H1 (cell line): ENCODE measurements at regions not wholly inside any gene's neighbourhood (a gene's known extent, or its start where the extent isn't known, plus 50 kb on each side); places are given as distances from the start of the nearest gene placed in this dataset.

Experiments
- CTCF ChIA-PET: fragments of 300-600 bp; sonication (Branson Sonifier 250); formaldehyde crosslinking; loops from one replicate; lab custom pipeline; 2021; ENCODE audit not compliant: partially characterized antibody; lab: Charles Lee
- POLR2A ChIA-PET: fragments of 300-600 bp; sonication (Branson Sonifier 250); formaldehyde crosslinking; loops from one replicate; lab custom pipeline; 2021; ENCODE audit warnings: inconsistent platforms; ENCODE audit not compliant: partially characterized antibody; lab: Charles Lee
- DNase-seq, 2 experiments: peaks; one replicate each; pipeline versions ENCODE4 v3.0.0 to v3.0.0-alpha.2; 2010 to 2022; ENCODE audit warnings: low spot score in 2 of 2, low read depth in 1 of 2, mixed read lengths in 1 of 2
- FAIRE-seq: peaks from 2 replicates; lab custom pipeline; 2011; peaks lifted over from hg19 to GRCh38; lab: Jason Lieb, UNC
- H2AFZ ChIP-seq: 2 replicates; pipeline ENCODE4 v1.8.1; 2012; ENCODE audit warnings: low read length, inconsistent platforms
- H2AK5ac ChIP-seq: 2 replicates; pipeline ENCODE4 v1.6.1; 2013; ENCODE audit warnings: low read depth, low read length
- H2BK120ac ChIP-seq: replicated peaks from 2 replicates; pipeline ENCODE3; 2013; ENCODE audit warnings: low read depth, low read length, inconsistent platforms
- H2BK12ac ChIP-seq: 2 replicates; pipeline ENCODE4 v1.6.1; 2013; ENCODE audit warnings: low read depth, low read length
- H2BK15ac ChIP-seq: 2 replicates; pipeline ENCODE4 v1.6.1; 2013; ENCODE audit warnings: low read length
- H2BK20ac ChIP-seq: 2 replicates; pipeline ENCODE4 v1.6.1; 2013; ENCODE audit warnings: low read length
- H2BK5ac ChIP-seq: 2 replicates; pipeline ENCODE4 v1.6.1; 2013; ENCODE audit warnings: low read depth, low read length
- H3K14ac ChIP-seq: 2 replicates; pipeline ENCODE4 v1.6.1; 2013; ENCODE audit warnings: inconsistent platforms; ENCODE audit not compliant: insufficient read length
- H3K18ac ChIP-seq: 2 replicates; pipeline ENCODE4 v1.6.1; 2013; ENCODE audit warnings: low read length; ENCODE audit errors: extremely low read depth
- H3K23ac ChIP-seq: 2 replicates; pipeline ENCODE4 v1.6.1; 2013; ENCODE audit warnings: inconsistent platforms; ENCODE audit not compliant: insufficient read length
- H3K23me2 ChIP-seq: 2 replicates; pipeline ENCODE4 v1.6.1; 2013; ENCODE audit warnings: low read depth, low read length
- H3K27ac ChIP-seq: 2 replicates; pipeline ENCODE4 v1.6.1; 2011; ENCODE audit warnings: low read depth, low read length, inconsistent platforms
- H3K27me3 ChIP-seq, 4 experiments: replicated peaks in 1 of 4; 1 replicate in 1 of 4; 2 replicates in 3 of 4; pipeline versions ENCODE4 v1.6.1 to v1.8.1; 2011 to 2013; ENCODE audit warnings: low read length in 3 of 4, mild to moderate bottlenecking in 3 of 4, inconsistent platforms in 2 of 4, mixed read lengths in 2 of 4, moderate library complexity in 1 of 4; ENCODE audit not compliant: control insufficient read depth in 3 of 4, insufficient read depth in 3 of 4; ENCODE audit errors: extremely low read depth in 1 of 4
- H3K36me3 ChIP-seq, 4 experiments: 2 replicates each; pipeline versions ENCODE4 v1.6.1 to v1.8.1; 2011 to 2013; ENCODE audit warnings: mild to moderate bottlenecking in 4 of 4, low read length in 3 of 4, moderate library complexity in 2 of 4, control low read depth in 1 of 4, inconsistent platforms in 1 of 4; ENCODE audit not compliant: insufficient read depth in 4 of 4, control insufficient read depth in 2 of 4
- H3K4ac ChIP-seq: replicated peaks from 2 replicates; pipeline ENCODE3; 2013; ENCODE audit warnings: low read length, low read depth, mixed read lengths, inconsistent platforms; ENCODE audit not compliant: insufficient read length
- H3K4me1 ChIP-seq, 4 experiments: replicated peaks in 1 of 4; 1 replicate in 1 of 4; 2 replicates in 3 of 4; pipeline versions ENCODE4 v1.6.1 to v1.8.1; 2011 to 2013; ENCODE audit warnings: low read length in 3 of 4, inconsistent platforms in 2 of 4, mixed read lengths in 1 of 4; ENCODE audit not compliant: insufficient read depth in 4 of 4, control insufficient read depth in 3 of 4
- H3K4me2 ChIP-seq, 2 experiments: 2 replicates each; pipeline versions ENCODE4 v1.6.1 to v1.8.1; 2011 to 2013; ENCODE audit warnings: low read depth in 2 of 2, low read length in 2 of 2, control low read depth in 1 of 2, inconsistent platforms in 1 of 2, mild to moderate bottlenecking in 1 of 2; ENCODE audit not compliant: insufficient read depth in 1 of 2
- H3K4me3 ChIP-seq, 4 experiments: fragments of 200-600, 300-600 bp in 1 of 4; sonication (generic), shearing (Covaris generic), sonication (Bioruptor Twin) in 1 of 4; 2 replicates each; pipeline versions ENCODE4 v1.5.1 to v1.8.1; 2011 to 2016; ENCODE audit warnings: low read length in 4 of 4, low read depth in 3 of 4, control low read depth in 2 of 4, inconsistent platforms in 2 of 4, mild to moderate bottlenecking in 2 of 4, mixed read lengths in 1 of 4, moderate library complexity in 1 of 4; ENCODE audit not compliant: insufficient read depth in 2 of 4; ENCODE audit errors: extremely low read depth in 1 of 4
- H3K56ac ChIP-seq: replicated peaks from 2 replicates; pipeline ENCODE3; 2013; ENCODE audit warnings: low read depth, mild to moderate bottlenecking, mixed read lengths, low read length, inconsistent platforms; ENCODE audit not compliant: insufficient read length
- H3K79me1 ChIP-seq: 2 replicates; pipeline ENCODE4 v1.6.1; 2013; ENCODE audit warnings: low read depth, low read length, control low read depth
- H3K79me2 ChIP-seq, 2 experiments: 2 replicates each; pipeline versions ENCODE4 v1.6.1 to v1.8.1; 2012 to 2013; ENCODE audit warnings: low read length in 2 of 2, mild to moderate bottlenecking in 2 of 2, inconsistent platforms in 1 of 2; ENCODE audit not compliant: insufficient read depth in 2 of 2, control insufficient read depth in 1 of 2
- H3K9ac ChIP-seq, 4 experiments: replicated peaks in 1 of 4; 1 replicate in 1 of 4; 2 replicates in 3 of 4; pipeline versions ENCODE4 v1.6.1 to v1.8.1; 2011 to 2013; ENCODE audit warnings: low read depth in 3 of 4, low read length in 3 of 4, control low read depth in 2 of 4, mild to moderate bottlenecking in 2 of 4, moderate library complexity in 2 of 4, inconsistent platforms in 1 of 4; ENCODE audit errors: extremely low read depth in 1 of 4
- H3K9me3 ChIP-seq, 2 experiments: 2 replicates each; pipeline versions ENCODE4 v1.6.1 to v1.8.1; 2012 to 2013; ENCODE audit warnings: mild to moderate bottlenecking in 2 of 2, moderate library complexity in 2 of 2, control low read depth in 1 of 2, inconsistent platforms in 1 of 2, low read depth in 1 of 2, low read length in 1 of 2, mixed read lengths in 1 of 2; ENCODE audit not compliant: insufficient read depth in 2 of 2
- H4K20me1 ChIP-seq, 2 experiments: replicated peaks in 1 of 2; 2 replicates each; pipeline versions ENCODE3 to v1.8.1; 2011 to 2013; ENCODE audit warnings: inconsistent platforms in 2 of 2, low read length in 2 of 2, mild to moderate bottlenecking in 1 of 2; ENCODE audit not compliant: insufficient read depth in 2 of 2, control insufficient read depth in 1 of 2
- H4K5ac ChIP-seq: 2 replicates; pipeline ENCODE4 v1.6.1; 2013; ENCODE audit warnings: low read length, low read depth, mixed read lengths, inconsistent platforms; ENCODE audit not compliant: insufficient read length
- H4K8ac ChIP-seq: 2 replicates; pipeline ENCODE4 v1.8.0; 2013; ENCODE audit warnings: mild to moderate bottlenecking, moderate library complexity, low read length, inconsistent platforms; ENCODE audit not compliant: insufficient read depth; ENCODE audit errors: extremely low read depth
- H4K91ac ChIP-seq: replicated peaks from 2 replicates; pipeline ENCODE3; 2013; ENCODE audit warnings: low read length, mixed read lengths, inconsistent platforms; ENCODE audit not compliant: insufficient read length
- CHD1 ChIP-seq: IDR thresholded peaks from 2 replicates; pipeline ENCODE4 v1.6.1; 2012; ENCODE audit warnings: low read depth, low read length, improper control_type of control experiment
- CREB1 ChIP-seq: IDR thresholded peaks from 2 replicates; pipeline ENCODE4 v1.6.1; 2012; ENCODE audit warnings: inconsistent platforms
- EGR1 ChIP-seq: IDR thresholded peaks from 2 replicates; pipeline ENCODE4 v1.6.1; 2011; ENCODE audit warnings: low read depth, low read length, borderline replicate concordance
- KDM4A ChIP-seq: IDR thresholded peaks from one replicate; pipeline ENCODE4 v1.7.1; 2012; ENCODE audit warnings: low read depth, mild to moderate bottlenecking, moderate library complexity, low read length, inconsistent platforms; ENCODE audit not compliant: severe bottlenecking
- POLR2A ChIP-seq, 2 experiments: IDR thresholded peaks; 1 replicate in 1 of 2; 2 replicates in 1 of 2; pipeline ENCODE4 v1.6.1; 2011; ENCODE audit warnings: low read depth in 2 of 2, low read length in 2 of 2, mild to moderate bottlenecking in 2 of 2; ENCODE audit errors: control extremely low read depth in 1 of 2
- POLR2AphosphoS5 ChIP-seq: IDR thresholded peaks from 2 replicates; pipeline ENCODE4 v1.6.1; 2011; ENCODE audit warnings: low read depth, low read length
- SAP30 ChIP-seq: fragments of 300-600 bp; sonication (generic); IDR thresholded peaks from 2 replicates; pipeline ENCODE4 v1.7.1; 2012; ENCODE audit warnings: low read length, moderate library complexity, mild to moderate bottlenecking, inconsistent platforms; ENCODE audit not compliant: insufficient read depth, insufficient replicate concordance
- SP1 ChIP-seq: IDR thresholded peaks from 2 replicates; pipeline ENCODE4 v1.6.1; 2011; ENCODE audit warnings: low read depth, low read length
- SP2 ChIP-seq: IDR thresholded peaks from 2 replicates; pipeline ENCODE4 v1.6.1; 2012; ENCODE audit warnings: mild to moderate bottlenecking, low read length, inconsistent platforms
- SRF ChIP-seq: IDR thresholded peaks from 2 replicates; pipeline ENCODE4 v1.6.1; 2011; ENCODE audit warnings: mild to moderate bottlenecking, low read depth, low read length, moderate library complexity
- TAF1 ChIP-seq: IDR thresholded peaks from 2 replicates; pipeline ENCODE4 v1.6.1; 2011; ENCODE audit warnings: mild to moderate bottlenecking, low read depth, low read length
- TEAD4 ChIP-seq: IDR thresholded peaks from 2 replicates; pipeline ENCODE4 v1.6.1; 2012; ENCODE audit warnings: low read depth, low read length, inconsistent platforms, mixed read lengths
- WGBS, 2 experiments: shearing (Covaris generic) in 1 of 2; methylation state at CpG; one replicate each; pipeline versions ENCODE4 v1.1.6 to v1.1.7; 2013 to 2015; ENCODE audit warnings: low lambda C conversion rate in 2 of 2, mixed read lengths in 2 of 2, inconsistent platforms in 1 of 2, low coverage in 1 of 2, missing lambda C conversion rate in 1 of 2; ENCODE audit not compliant: insufficient replicate concordance in 2 of 2, insufficient coverage in 1 of 2, insufficient read length in 1 of 2; ENCODE audit errors: extremely low coverage in 1 of 2, missing lambda C conversion rate in 1 of 2; 5-methylcytosine and 5-hydroxymethylcytosine counted together

- no peak overlapping the region for H3K18ac ChIP-seq
- no peak overlapping the region for H2AK5ac ChIP-seq
- no peaks in the 10 kb centered on the region for H3K79me1 ChIP-seq
- no peak overlapping the region for H4K5ac ChIP-seq
- no peak for DNase-seq
- H3K56ac ChIP-seq: no peak overlapping the region
- POLR2A ChIA-PET: no interaction called here
- H3K9ac ChIP-seq: no peak overlapping the region
- H2BK12ac ChIP-seq: no peak overlapping the region
- no peaks in the 10 kb centered on the region for H3K36me3 ChIP-seq
- no peak overlapping the region for H3K4ac ChIP-seq
- no peak overlapping the region for H3K23ac ChIP-seq
- H4K20me1 ChIP-seq: no peaks in the 10 kb centered on the region
- no peak overlapping the region for H2BK120ac ChIP-seq
- H4K8ac ChIP-seq: no peak overlapping the region
- H3K23me2 ChIP-seq: no peaks in the 10 kb centered on the region
- H3K4me1 ChIP-seq: no peaks in the 10 kb centered on the region
- CTCF ChIA-PET: interaction anchor here (1.5 kb wide), 1 partner anchor 126 kb away, joined by 3 read pairs; no protein-coding TSS in a partner anchor
- H3K79me2 ChIP-seq: no peaks in the 10 kb centered on the region
- no peak overlapping the region for H3K4me2 ChIP-seq
- no peak for FAIRE-seq
- H3K9me3 ChIP-seq: peaks cover 4 to 5% of the 10 kb centered on the region in 2 experiments; a peak in 1 of 4 replicates
- no peak overlapping the region for H2AFZ ChIP-seq
- H3K4me3 ChIP-seq: no peak overlapping the region
- WGBS, 2 experiments: 93% methylated on average over 1 of the region's 1 CpG; no CpG with 5 or more reads in 1 of the 2 experiments
- TF ChIP-seq POLR2AphosphoS5 (no peak), SRF (no peak), SAP30 (no peak), KDM4A (no peak), POLR2A (IDR thresholded peaks at IDR 0.05; ENCODE audit: control extremely low read depth in 1 of 2, low read depth in 2 of 2, low read length in 2 of 2) (no peak), SP1 (no peak), CREB1 (no peak), TEAD4 (no peak), SP2 (no peak), TAF1 (no peak), EGR1 (no peak), CHD1 (no peak)
- H4K91ac ChIP-seq: no peak overlapping the region
- no peak overlapping the region for H2BK20ac ChIP-seq
- H3K27ac ChIP-seq: no peak overlapping the region
- H2BK15ac ChIP-seq: no peak overlapping the region
- H3K14ac ChIP-seq: no peak overlapping the region
- no peak overlapping the region for H2BK5ac ChIP-seq
- no peaks in the 10 kb centered on the region for H3K27me3 ChIP-seq
Observed at GRCh38 chr4:188372058-188372457, 232.8 kb downstream of the TRIML1 start.
